Erythroblast (primary cell): ENCODE measurements at regions not wholly inside any gene's neighbourhood (a gene's known extent, or its start where the extent isn't known, plus 50 kb on each side); places are given as distances from the start of the nearest gene placed in this dataset.

ENCODE experiments used
- GATA1 ChIP-seq: IDR thresholded peaks from 2 replicates; pipeline ENCODE4 v1.6.1; 2011; ENCODE audit warnings: low read depth, mild to moderate bottlenecking, control low read depth, low read length, moderate library complexity
- POLR2A ChIP-seq: IDR thresholded peaks from 2 replicates; pipeline ENCODE4 v1.6.1; 2011; ENCODE audit warnings: mild to moderate bottlenecking, low read length

GRCh38 chr9:1658661-1659362 lies 356.3 kb upstream of the SMARCA2 start:
- no peak for TF ChIP-seq POLR2A
- no peak for TF ChIP-seq GATA1
